ENCODE measurements at regions not wholly inside any gene's neighbourhood (a gene's known extent, or its start where the extent isn't known, plus 50 kb on each side); places are given as distances from the start of the nearest gene placed in this dataset.

GRCh38 chr17:71667661-71668060 lies 453.2 kb upstream of the SOX9 start:
- H3K9me3 ChIP-seq (ENCODE audit: control insufficient read depth, low read length) = no peaks in the 10 kb centered on the region
- no peaks in the 10 kb centered on the region for H3K4me1 ChIP-seq (ENCODE audit: control insufficient read depth, insufficient read depth, low read length)
- H3K27me3 ChIP-seq (ENCODE audit: control insufficient read depth, insufficient read depth, low read length, poor library complexity, severe bottlenecking) = no peaks in the 10 kb centered on the region
- no peak overlapping the region for H3K4me3 ChIP-seq (ENCODE audit: insufficient read depth, low read depth, low read length)
- no peaks in the 10 kb centered on the region for H3K36me3 ChIP-seq (ENCODE audit: control insufficient read depth, insufficient read depth, low read length)
- 95% methylated on average over 1 of the region's 1 CpG for WGBS, 2 experiments
- no peak overlapping the region for H3K27ac ChIP-seq (ENCODE audit: insufficient read depth, low read depth, low read length, poor library complexity, severe bottlenecking)

GRCh38 chr17:71668807-71669206 lies 452.0 kb upstream of the SOX9 start:
- H3K27ac ChIP-seq (ENCODE audit: insufficient read depth, low read depth, low read length, poor library complexity, severe bottlenecking) = no peak overlapping the region
- H3K9me3 ChIP-seq (ENCODE audit: control insufficient read depth, low read length) = no peaks in the 10 kb centered on the region
- 94 to 96% methylated on average over 2 of the region's 2 CpGs for WGBS, 2 experiments
- no peak overlapping the region for H3K4me3 ChIP-seq (ENCODE audit: insufficient read depth, low read depth, low read length)
- no peaks in the 10 kb centered on the region for H3K4me1 ChIP-seq (ENCODE audit: control insufficient read depth, insufficient read depth, low read length)
- no peaks in the 10 kb centered on the region for H3K27me3 ChIP-seq (ENCODE audit: control insufficient read depth, insufficient read depth, low read length, poor library complexity, severe bottlenecking)
- H3K36me3 ChIP-seq (ENCODE audit: control insufficient read depth, insufficient read depth, low read length) = no peaks in the 10 kb centered on the region

GRCh38 chr17:71677439-71677838 lies 443.4 kb upstream of the SOX9 start:
- WGBS, 2 experiments = 86 to 97% methylated on average over 3 of the region's 4 CpGs
- H3K27ac ChIP-seq (ENCODE audit: insufficient read depth, low read depth, low read length, poor library complexity, severe bottlenecking) = no peak overlapping the region
- no peaks in the 10 kb centered on the region for H3K27me3 ChIP-seq (ENCODE audit: control insufficient read depth, insufficient read depth, low read length, poor library complexity, severe bottlenecking)
- no peaks in the 10 kb centered on the region for H3K4me1 ChIP-seq (ENCODE audit: control insufficient read depth, insufficient read depth, low read length)
- no peak overlapping the region for H3K4me3 ChIP-seq (ENCODE audit: insufficient read depth, low read depth, low read length)
- H3K36me3 ChIP-seq (ENCODE audit: control insufficient read depth, insufficient read depth, low read length) = no peaks in the 10 kb centered on the region
- no peaks in the 10 kb centered on the region for H3K9me3 ChIP-seq (ENCODE audit: control insufficient read depth, low read length)

GRCh38 chr17:71679832-71680231 lies 441.0 kb upstream of the SOX9 start:
- no peaks in the 10 kb centered on the region for H3K9me3 ChIP-seq (ENCODE audit: control insufficient read depth, low read length)
- no peak overlapping the region for H3K27ac ChIP-seq (ENCODE audit: insufficient read depth, low read depth, low read length, poor library complexity, severe bottlenecking)
- H3K27me3 ChIP-seq (ENCODE audit: control insufficient read depth, insufficient read depth, low read length, poor library complexity, severe bottlenecking) = no peaks in the 10 kb centered on the region
- no peaks in the 10 kb centered on the region for H3K36me3 ChIP-seq (ENCODE audit: control insufficient read depth, insufficient read depth, low read length)
- H3K4me3 ChIP-seq (ENCODE audit: insufficient read depth, low read depth, low read length) = no peak overlapping the region
- H3K4me1 ChIP-seq (ENCODE audit: control insufficient read depth, insufficient read depth, low read length) = no peaks in the 10 kb centered on the region
- 93 to 98% methylated on average over 2 of the region's 2 CpGs for WGBS, 2 experiments

GRCh38 chr17:71681427-71682173 lies 439.2 kb upstream of the SOX9 start:
- Histone ChIP-seq H3K27me3 (ENCODE audit: control insufficient read depth, insufficient read depth, low read length, poor library complexity, severe bottlenecking) (no peaks in the 10 kb centered on the region), H3K4me3 (ENCODE audit: insufficient read depth, low read depth, low read length) (no peak overlapping the region), H3K9me3 (ENCODE audit: control insufficient read depth, low read length) (no peaks in the 10 kb centered on the region), H3K4me1 (ENCODE audit: control insufficient read depth, insufficient read depth, low read length) (no peaks in the 10 kb centered on the region), H3K27ac (ENCODE audit: insufficient read depth, low read depth, low read length, poor library complexity, severe bottlenecking) (no peak overlapping the region), H3K36me3 (ENCODE audit: control insufficient read depth, insufficient read depth, low read length) (no peaks in the 10 kb centered on the region)
- WGBS, 2 experiments = 95% methylated on average over 4 of the region's 4 CpGs

GRCh38 chr17:71682174-71682494 lies 438.7 kb upstream of the SOX9 start:
- no peaks in the 10 kb centered on the region for H3K36me3 ChIP-seq (ENCODE audit: control insufficient read depth, insufficient read depth, low read length)
- 85 to 100% methylated on average over 1 of the region's 1 CpG for WGBS, 2 experiments
- H3K4me3 ChIP-seq (ENCODE audit: insufficient read depth, low read depth, low read length) = no peak overlapping the region
- H3K4me1 ChIP-seq (ENCODE audit: control insufficient read depth, insufficient read depth, low read length) = no peaks in the 10 kb centered on the region
- no peak overlapping the region for H3K27ac ChIP-seq (ENCODE audit: insufficient read depth, low read depth, low read length, poor library complexity, severe bottlenecking)
- H3K9me3 ChIP-seq (ENCODE audit: control insufficient read depth, low read length) = no peaks in the 10 kb centered on the region
- no peaks in the 10 kb centered on the region for H3K27me3 ChIP-seq (ENCODE audit: control insufficient read depth, insufficient read depth, low read length, poor library complexity, severe bottlenecking)

- Histone ChIP-seq H3K27me3 (ENCODE audit: control insufficient read depth, insufficient read depth, low read length, poor library complexity, severe bottlenecking) (no peaks in the 10 kb centered on the region), H3K4me1 (ENCODE audit: control insufficient read depth, insufficient read depth, low read length) (no peaks in the 10 kb centered on the region), H3K4me3 (ENCODE audit: insufficient read depth, low read depth, low read length) (no peak overlapping the region), H3K9me3 (ENCODE audit: control insufficient read depth, low read length) (no peaks in the 10 kb centered on the region), H3K36me3 (ENCODE audit: control insufficient read depth, insufficient read depth, low read length) (no peaks in the 10 kb centered on the region), H3K27ac (ENCODE audit: insufficient read depth, low read depth, low read length, poor library complexity, severe bottlenecking) (no peak overlapping the region)
- 98 to 100% methylated on average over 2 to 3 of the region's 3 CpGs for WGBS, 2 experiments
These were observed 431.0 kb upstream of the SOX9 start for GRCh38 chr17:71689782-71690181.

GRCh38 chr17:71699907-71700306 lies 420.9 kb upstream of the SOX9 start:
- H3K4me1 ChIP-seq (ENCODE audit: control insufficient read depth, insufficient read depth, low read length) = no peaks in the 10 kb centered on the region
- no peak overlapping the region for H3K27ac ChIP-seq (ENCODE audit: insufficient read depth, low read depth, low read length, poor library complexity, severe bottlenecking)
- H3K27me3 ChIP-seq (ENCODE audit: control insufficient read depth, insufficient read depth, low read length, poor library complexity, severe bottlenecking) = no peaks in the 10 kb centered on the region
- H3K4me3 ChIP-seq (ENCODE audit: insufficient read depth, low read depth, low read length) = no peak overlapping the region
- H3K36me3 ChIP-seq (ENCODE audit: control insufficient read depth, insufficient read depth, low read length) = no peaks in the 10 kb centered on the region
- H3K9me3 ChIP-seq (ENCODE audit: control insufficient read depth, low read length) = no peaks in the 10 kb centered on the region

- WGBS, 2 experiments = 87 to 94% methylated on average over 2 of the region's 2 CpGs
- H3K27ac ChIP-seq (ENCODE audit: insufficient read depth, low read depth, low read length, poor library complexity, severe bottlenecking) = no peak overlapping the region
- H3K36me3 ChIP-seq (ENCODE audit: control insufficient read depth, insufficient read depth, low read length) = no peaks in the 10 kb centered on the region
- H3K9me3 ChIP-seq (ENCODE audit: control insufficient read depth, low read length) = no peaks in the 10 kb centered on the region
- H3K4me3 ChIP-seq (ENCODE audit: insufficient read depth, low read depth, low read length) = no peak overlapping the region
- no peaks in the 10 kb centered on the region for H3K27me3 ChIP-seq (ENCODE audit: control insufficient read depth, insufficient read depth, low read length, poor library complexity, severe bottlenecking)
- H3K4me1 ChIP-seq (ENCODE audit: control insufficient read depth, insufficient read depth, low read length) = no peaks in the 10 kb centered on the region
These were observed 417.1 kb upstream of the SOX9 start for GRCh38 chr17:71703701-71704100.

- H3K4me3 ChIP-seq (ENCODE audit: insufficient read depth, low read depth, low read length) = no peak overlapping the region
- WGBS, 2 experiments = 87 to 95% methylated on average over 3 of the region's 3 CpGs
- no peaks in the 10 kb centered on the region for H3K36me3 ChIP-seq (ENCODE audit: control insufficient read depth, insufficient read depth, low read length)
- H3K4me1 ChIP-seq (ENCODE audit: control insufficient read depth, insufficient read depth, low read length) = peaks cover 12% of the 10 kb centered on the region
- no peaks in the 10 kb centered on the region for H3K9me3 ChIP-seq (ENCODE audit: control insufficient read depth, low read length)
- peak overlapping the region; percentile 18 for H3K27ac ChIP-seq (ENCODE audit: insufficient read depth, low read depth, low read length, poor library complexity, severe bottlenecking)
- no peaks in the 10 kb centered on the region for H3K27me3 ChIP-seq (ENCODE audit: control insufficient read depth, insufficient read depth, low read length, poor library complexity, severe bottlenecking)
These were observed 411.4 kb upstream of the SOX9 start for GRCh38 chr17:71709271-71709890.

Data from ectodermal cell (in vitro differentiated cells).